NCI-H187 treated with DMSO at 0.1 percent for 48 hours (cell line): ENCODE measurements at regions not wholly inside any gene's neighbourhood (a gene's known extent, or its start where the extent isn't known, plus 50 kb on each side); places are given as distances from the start of the nearest gene placed in this dataset.

Source experiments
- DNase-seq: peaks from one replicate; lab custom pipeline; 2025; lab: John Stamatoyannopoulos, UW

DNA sequence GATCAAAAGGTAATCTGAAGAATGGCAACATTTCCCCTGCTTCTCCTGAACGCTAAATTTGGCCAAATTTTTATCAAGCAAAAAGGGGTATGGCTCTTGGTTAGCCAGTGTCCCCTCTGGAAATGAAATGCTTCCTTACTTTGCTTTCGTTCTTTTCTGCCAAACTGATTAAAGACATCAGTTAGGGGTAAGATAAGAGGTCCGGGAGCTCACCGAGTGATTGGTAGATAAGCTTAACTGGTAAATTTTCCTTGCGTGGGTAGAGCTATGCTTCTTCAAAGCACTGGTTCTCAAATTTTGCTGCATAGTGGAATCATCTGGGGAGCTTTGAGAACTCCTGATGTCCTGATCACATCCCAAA lies 62.7 kb upstream of the MAPRE2 start:
- DNase-seq: no peak

DNA sequence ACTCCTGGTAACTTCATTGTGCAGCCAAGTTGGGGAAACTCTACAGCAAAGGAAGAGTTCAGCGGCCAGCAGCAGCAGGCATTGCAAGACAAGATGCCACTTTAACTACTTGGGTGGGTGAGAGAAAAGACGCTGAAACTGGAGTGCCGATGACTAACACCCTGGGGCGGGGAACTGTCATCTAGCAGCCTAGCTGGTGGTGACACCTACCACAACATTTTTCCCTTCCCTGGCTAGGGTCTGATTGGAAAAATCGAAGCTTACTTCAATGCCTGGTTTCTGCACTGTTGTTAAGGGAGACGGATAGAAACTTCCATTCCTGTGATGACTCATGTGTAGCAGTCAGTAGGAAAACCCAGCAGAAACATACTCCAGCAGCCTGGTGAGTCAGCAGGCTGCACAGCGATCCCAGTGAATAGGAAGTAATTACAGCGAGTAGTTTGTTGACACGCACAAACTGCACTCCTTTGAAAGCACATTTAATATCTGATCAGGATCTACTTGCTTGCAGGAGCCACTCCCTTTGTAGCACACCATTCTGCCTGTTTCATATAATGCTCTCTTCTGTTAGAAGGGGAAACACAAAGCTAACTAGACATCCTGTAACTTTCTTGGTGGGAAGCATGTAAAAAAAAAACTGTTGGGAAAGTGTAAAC lies 62.1 kb upstream of the MAPRE2 start:
- no peak for DNase-seq

DNA sequence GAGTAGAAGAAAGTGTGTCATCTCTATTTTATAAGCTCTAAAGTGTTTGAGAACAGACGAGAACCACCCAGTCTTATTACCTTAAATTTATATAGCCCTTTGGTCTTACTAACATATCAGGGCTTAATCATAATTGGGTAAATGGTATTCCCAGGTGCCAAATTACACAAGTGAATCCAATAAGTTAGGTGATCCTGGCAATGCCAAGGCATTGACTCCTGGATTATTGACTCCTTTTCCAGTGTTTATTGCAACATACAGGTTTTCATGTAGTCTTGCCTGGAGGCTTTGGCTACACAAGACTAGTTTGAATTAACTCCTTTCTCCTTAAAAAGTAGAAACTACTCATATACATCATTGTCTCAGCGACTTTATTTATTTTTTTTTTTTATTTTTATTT lies 59.7 kb upstream of the MAPRE2 start:
- no peak for DNase-seq

GRCh38 chr18:34985963-34986362 lies 55.2 kb upstream of the MAPRE2 start:
- DNase-seq: no peak

GRCh38 chr18:34990597-34990996 lies 50.6 kb upstream of the MAPRE2 start:
- no peak for DNase-seq

- no peak for DNase-seq
Observed at GRCh38 chr18:34991152-34991551, 50.1 kb upstream of the MAPRE2 start.
